GM12874 (cell line): ENCODE measurements at regions not wholly inside any gene's neighbourhood (a gene's known extent, or its start where the extent isn't known, plus 50 kb on each side); places are given as distances from the start of the nearest gene placed in this dataset.

Experiments
- TF ChIP-seq, protein P1 (sequence below): IDR thresholded peaks from 2 replicates; pipeline ENCODE4 v1.5.1; 2011; ENCODE audit warnings: low read depth, mild to moderate bottlenecking, control low read depth, low read length, moderate library complexity; ENCODE audit not compliant: insufficient read depth

DNA sequence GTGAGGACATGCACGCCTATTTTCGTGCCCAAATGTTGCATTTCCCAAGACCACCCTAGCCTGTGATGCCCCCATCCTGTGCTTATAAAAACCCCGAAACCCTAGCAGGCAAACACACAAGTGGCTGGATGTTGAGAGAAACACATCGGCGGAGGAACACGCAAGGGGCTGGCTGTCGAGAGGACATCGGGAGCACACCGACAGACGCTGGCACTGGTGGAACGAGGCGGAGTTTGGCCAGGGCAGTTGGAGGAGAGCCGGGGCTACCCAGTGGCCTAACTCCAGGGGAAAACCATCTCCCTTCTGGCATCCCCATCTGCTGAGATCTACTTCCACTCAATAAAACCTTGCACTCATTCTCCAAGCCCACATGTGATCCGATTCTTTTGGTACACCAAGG lies 225.9 kb upstream of the GRIK2 start:
- TF ChIP-seq, protein P1, sequence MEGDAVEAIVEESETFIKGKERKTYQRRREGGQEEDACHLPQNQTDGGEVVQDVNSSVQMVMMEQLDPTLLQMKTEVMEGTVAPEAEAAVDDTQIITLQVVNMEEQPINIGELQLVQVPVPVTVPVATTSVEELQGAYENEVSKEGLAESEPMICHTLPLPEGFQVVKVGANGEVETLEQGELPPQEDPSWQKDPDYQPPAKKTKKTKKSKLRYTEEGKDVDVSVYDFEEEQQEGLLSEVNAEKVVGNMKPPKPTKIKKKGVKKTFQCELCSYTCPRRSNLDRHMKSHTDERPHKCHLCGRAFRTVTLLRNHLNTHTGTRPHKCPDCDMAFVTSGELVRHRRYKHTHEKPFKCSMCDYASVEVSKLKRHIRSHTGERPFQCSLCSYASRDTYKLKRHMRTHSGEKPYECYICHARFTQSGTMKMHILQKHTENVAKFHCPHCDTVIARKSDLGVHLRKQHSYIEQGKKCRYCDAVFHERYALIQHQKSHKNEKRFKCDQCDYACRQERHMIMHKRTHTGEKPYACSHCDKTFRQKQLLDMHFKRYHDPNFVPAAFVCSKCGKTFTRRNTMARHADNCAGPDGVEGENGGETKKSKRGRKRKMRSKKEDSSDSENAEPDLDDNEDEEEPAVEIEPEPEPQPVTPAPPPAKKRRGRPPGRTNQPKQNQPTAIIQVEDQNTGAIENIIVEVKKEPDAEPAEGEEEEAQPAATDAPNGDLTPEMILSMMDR: no peak

DNA sequence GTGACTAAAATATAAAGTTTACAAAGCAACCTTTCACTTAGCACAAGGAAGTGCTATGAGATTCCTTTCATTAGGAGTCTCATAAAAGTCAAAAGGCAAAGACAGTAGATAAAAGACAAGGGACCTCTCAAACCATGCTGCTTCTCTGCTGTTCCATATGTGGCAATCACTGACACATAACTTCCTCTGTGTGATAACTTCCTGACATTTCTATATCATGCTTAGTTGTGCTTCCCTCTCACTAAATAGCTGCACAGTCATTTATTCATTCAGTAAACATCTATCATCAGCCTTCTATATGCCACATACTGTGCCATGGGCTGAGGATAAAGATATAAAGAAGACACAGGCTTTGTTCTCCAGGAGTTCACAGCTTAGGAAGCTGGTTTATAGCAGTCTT lies 214.8 kb upstream of the GRIK2 start:
- TF ChIP-seq, protein P1: no peak

DNA sequence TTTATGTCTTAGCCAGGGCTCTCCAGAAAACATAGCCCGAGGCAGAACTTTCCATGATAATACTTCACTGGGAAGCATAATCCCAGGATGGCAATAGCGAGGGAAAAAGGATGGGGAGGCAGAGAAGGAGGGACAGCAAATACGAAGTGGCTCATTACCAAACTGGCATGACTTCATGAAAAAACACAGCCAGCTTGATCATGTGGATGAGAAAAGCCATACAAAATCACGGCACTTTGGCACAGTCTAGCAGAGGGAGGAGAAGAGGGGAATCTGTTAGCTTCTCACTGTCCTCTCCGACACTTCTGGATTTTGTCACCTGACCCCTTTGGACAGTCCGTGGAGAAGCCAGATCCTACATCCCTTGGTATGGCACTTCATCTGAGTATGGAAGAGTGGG lies 212.5 kb upstream of the GRIK2 start:
- TF ChIP-seq, protein P1: no peak

DNA sequence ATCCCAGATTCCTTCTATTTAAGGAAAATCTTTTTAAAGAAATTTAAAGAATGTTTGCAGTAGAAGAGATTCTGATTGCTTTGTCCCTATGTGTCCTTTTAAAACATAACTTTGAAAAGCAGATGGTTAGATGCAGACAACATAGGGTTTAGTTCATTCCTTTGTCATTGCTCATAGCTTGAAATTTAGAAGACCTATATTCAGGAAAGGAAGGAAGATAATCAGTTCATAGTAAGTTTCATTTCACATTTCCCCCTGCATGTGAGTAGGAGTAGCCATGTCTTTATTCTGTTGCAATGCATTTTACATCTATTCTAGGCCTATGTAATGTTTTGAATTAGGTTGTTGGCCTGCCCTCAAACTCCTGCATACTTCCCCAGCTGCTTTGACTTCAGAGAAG lies 197.9 kb upstream of the GRIK2 start:
- TF ChIP-seq, protein P1: no peak

DNA sequence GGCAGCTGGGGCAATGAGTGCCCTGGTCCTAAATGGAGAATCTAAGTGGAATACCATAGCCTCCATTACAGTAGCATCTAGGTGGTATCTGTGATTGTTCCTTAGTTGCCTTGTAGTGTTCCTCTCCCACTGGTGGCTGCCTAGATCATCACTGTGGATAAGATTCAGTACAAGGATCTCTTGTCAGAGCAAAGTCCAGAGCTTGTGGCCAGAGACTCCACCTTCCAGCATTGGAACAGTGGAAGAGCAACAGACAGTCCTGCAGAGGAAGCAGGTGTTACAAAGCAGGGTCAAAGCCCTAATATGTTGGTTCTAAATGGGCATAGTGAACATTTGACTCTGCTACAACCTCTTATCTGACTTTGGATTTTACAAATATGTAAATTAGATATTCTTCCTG lies 194.1 kb upstream of the GRIK2 start:
- TF ChIP-seq, protein P1: no peak

DNA sequence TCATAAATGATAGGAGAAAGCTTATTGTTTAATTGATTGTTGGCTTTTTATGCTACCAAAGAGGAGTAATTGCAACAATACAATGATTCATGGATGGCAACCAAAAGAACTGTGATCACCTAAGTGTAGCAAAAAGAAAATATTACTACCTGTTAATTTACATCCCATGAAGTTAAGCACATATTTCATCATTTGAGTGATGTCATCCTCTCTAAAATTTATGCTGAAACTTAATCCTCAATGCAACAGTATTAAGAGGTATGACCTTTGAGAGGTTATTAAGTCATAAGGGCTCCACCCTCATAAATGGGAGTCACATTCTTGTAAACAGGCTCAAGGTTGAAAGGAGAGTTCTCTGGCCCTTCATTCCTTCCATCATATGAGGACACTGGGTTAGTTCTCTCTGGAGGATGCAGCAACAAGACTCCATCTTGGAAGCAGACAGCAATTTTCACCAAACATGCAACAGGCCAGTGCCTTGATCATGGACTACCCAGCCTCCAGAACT lies 190.6 kb upstream of the GRIK2 start:
- TF ChIP-seq, protein P1: no peak

DNA sequence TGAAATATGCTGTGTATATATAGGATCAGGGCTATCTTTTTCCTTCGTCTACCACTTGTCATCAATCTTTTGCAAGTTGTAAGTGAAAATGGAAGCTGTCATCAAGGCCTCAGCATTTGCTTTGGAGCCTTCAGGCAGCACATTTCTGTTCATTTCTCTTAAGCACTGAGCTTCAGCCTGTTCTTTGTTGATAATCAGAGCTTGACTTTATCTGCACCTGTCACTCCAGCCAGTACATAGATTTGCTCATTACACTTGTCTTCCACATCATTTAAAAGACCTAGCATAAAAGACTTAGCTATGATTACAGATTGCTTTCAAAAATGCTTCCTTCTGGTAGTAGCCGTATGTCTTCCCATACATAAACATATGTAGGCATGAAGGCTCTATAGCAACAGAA lies 189.8 kb upstream of the GRIK2 start:
- TF ChIP-seq, protein P1: no peak
